ENCODE measurements at regions not wholly inside any gene's neighbourhood (a gene's known extent, or its start where the extent isn't known, plus 50 kb on each side); places are given as distances from the start of the nearest gene placed in this dataset.

- ATAC-seq (no peak), DNase-seq (no peak)
- POLR2A ChIA-PET, result interaction anchor here (0.5 kb wide), 1 partner anchor 92 kb away, joined by 3 read pairs; no protein-coding TSS in a partner anchor
- Mint-ChIP-seq H3K27ac (no peak overlapping the region), H3K4me1 (ENCODE audit: low read depth) (no peaks in the 10 kb centered on the region), H3K36me3 (ENCODE audit: low read depth) (no peaks in the 10 kb centered on the region), H3K27me3 (ENCODE audit: low read depth) (peaks cover 3% of the 10 kb centered on the region), H3K4me3 (no peak overlapping the region), H3K9me3 (ENCODE audit: insufficient read depth) (no peaks in the 10 kb centered on the region)
- CTCF ChIA-PET, result interaction anchor here (0.9 to 3.4 kb wide), 2 partner anchors 74 to 372 kb away, joined by 4 to 15 read pairs; no protein-coding TSS in a partner anchor
These were observed 367.8 kb upstream of the RASGEF1B start for GRCh38 chr4:81839347-81840042.

- Mint-ChIP-seq H3K4me1 (ENCODE audit: low read depth) (no peaks in the 10 kb centered on the region), H3K9me3 (ENCODE audit: insufficient read depth) (no peaks in the 10 kb centered on the region), H3K4me3 (no peak overlapping the region), H3K36me3 (ENCODE audit: low read depth) (no peaks in the 10 kb centered on the region), H3K27ac (no peak overlapping the region), H3K27me3 (ENCODE audit: low read depth) (peaks cover 3% of the 10 kb centered on the region)
- DNase-seq (no peak), ATAC-seq (no peak)
- ChIA-PET POLR2A (no interaction called here), CTCF (interaction anchor here (3.4 kb wide), 1 partner anchor 371 kb away, joined by 15 read pairs; no protein-coding TSS in a partner anchor)
These were observed 366.9 kb upstream of the RASGEF1B start for GRCh38 chr4:81838586-81838985.

- Mint-ChIP-seq H3K27me3 (ENCODE audit: low read depth) (peaks cover 3% of the 10 kb centered on the region), H3K27ac (no peak overlapping the region), H3K4me1 (ENCODE audit: low read depth) (no peaks in the 10 kb centered on the region), H3K9me3 (ENCODE audit: insufficient read depth) (no peaks in the 10 kb centered on the region), H3K36me3 (ENCODE audit: low read depth) (no peaks in the 10 kb centered on the region), H3K4me3 (no peak overlapping the region)
- DNase-seq (no peak), ATAC-seq (no peak)
- ChIA-PET CTCF (interaction anchor here (1.5 to 1.9 kb wide), 2 partner anchors 8 to 369 kb away, joined by 5 to 7 read pairs; no protein-coding TSS in a partner anchor), POLR2A (interaction anchor here (0.7 kb wide), 1 partner anchor 273 kb away, joined by 3 read pairs; no protein-coding TSS in a partner anchor)
These were observed 365.0 kb upstream of the RASGEF1B start for GRCh38 chr4:81836716-81837115.

DNA sequence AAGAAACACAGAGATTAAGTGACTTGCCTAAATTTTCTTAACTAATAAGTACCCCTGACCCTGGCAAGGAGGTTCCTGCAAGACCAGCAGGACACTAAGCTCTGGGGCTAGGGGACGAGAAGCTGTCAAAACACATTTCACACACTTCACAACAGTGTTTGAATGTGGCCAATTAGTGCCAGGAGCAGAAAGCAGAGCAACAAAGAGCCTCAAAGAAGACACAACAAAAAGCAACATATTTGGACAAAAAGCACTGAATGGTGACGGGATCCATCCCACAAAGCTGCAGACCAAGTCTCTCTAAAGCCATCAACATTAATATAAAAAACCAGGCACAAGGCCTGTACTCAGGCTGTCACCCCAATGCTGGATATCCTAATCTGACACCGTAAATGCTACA is 361.9 kb upstream of the RASGEF1B start:
- POLR2A ChIA-PET, result no interaction called here
- Mint-ChIP-seq H3K4me1 (ENCODE audit: low read depth) (no peaks in the 10 kb centered on the region), H3K4me3 (no peak overlapping the region), H3K36me3 (ENCODE audit: low read depth) (no peaks in the 10 kb centered on the region), H3K27ac (no peak overlapping the region), H3K9me3 (ENCODE audit: insufficient read depth) (no peaks in the 10 kb centered on the region), H3K27me3 (ENCODE audit: low read depth) (no peaks in the 10 kb centered on the region)
- CTCF ChIA-PET, result interaction anchor here (1.8 kb wide), 1 partner anchor 366 kb away, joined by 4 read pairs; no protein-coding TSS in a partner anchor
- DNase-seq (no peak), ATAC-seq (no peak)

DNA sequence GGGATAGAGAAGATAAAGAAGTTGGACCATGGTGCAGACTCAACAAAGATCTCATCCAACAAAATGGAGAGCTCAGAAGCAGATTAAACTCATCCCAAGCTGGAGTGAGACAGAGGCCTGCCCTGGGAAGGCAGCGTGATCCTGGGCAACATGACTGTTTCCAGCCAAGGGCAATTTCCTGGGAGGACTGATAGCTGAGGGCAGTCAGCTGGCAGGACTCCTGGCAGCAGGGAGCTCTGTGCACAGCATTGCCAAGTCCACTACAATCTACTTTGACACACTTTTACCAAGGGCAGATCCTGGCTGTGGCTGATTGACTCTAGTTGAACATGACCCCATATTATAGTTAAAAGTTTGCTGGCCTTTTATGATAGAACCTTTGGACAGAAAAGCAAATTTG is 357.3 kb upstream of the RASGEF1B start:
- H3K4me3 Mint-ChIP-seq, result no peak overlapping the region
- H3K27ac Mint-ChIP-seq, result no peak overlapping the region
- peaks cover 6% of the 10 kb centered on the region for H3K4me1 Mint-ChIP-seq (ENCODE audit: low read depth)
- H3K36me3 Mint-ChIP-seq (ENCODE audit: low read depth), result no peaks in the 10 kb centered on the region
- no peaks in the 10 kb centered on the region for H3K9me3 Mint-ChIP-seq (ENCODE audit: insufficient read depth)
- DNase-seq, result no peak
- ChIA-PET CTCF (interaction anchor here (1.0 to 1.3 kb wide), 2 partner anchors 362 to 422 kb away, joined by 3 to 5 read pairs; no protein-coding TSS in a partner anchor), POLR2A (no interaction called here)
- no peaks in the 10 kb centered on the region for H3K27me3 Mint-ChIP-seq (ENCODE audit: low read depth)
- ATAC-seq, result no peak

GRCh38 chr4:81827577-81828202 is 356.0 kb upstream of the RASGEF1B start:
- Mint-ChIP-seq H3K27me3 (ENCODE audit: low read depth) (no peaks in the 10 kb centered on the region), H3K36me3 (ENCODE audit: low read depth) (no peaks in the 10 kb centered on the region), H3K9me3 (ENCODE audit: insufficient read depth) (no peaks in the 10 kb centered on the region), H3K4me3 (no peak overlapping the region), H3K27ac (no peak overlapping the region), H3K4me1 (ENCODE audit: low read depth) (peaks cover 6% of the 10 kb centered on the region)
- POLR2A ChIA-PET, result interaction anchor here (0.7 kb wide), 1 partner anchor 284 kb away, joined by 3 read pairs; no protein-coding TSS in a partner anchor
- ATAC-seq (no peak), DNase-seq (no peak)
- CTCF ChIA-PET, result no interaction called here

DNA sequence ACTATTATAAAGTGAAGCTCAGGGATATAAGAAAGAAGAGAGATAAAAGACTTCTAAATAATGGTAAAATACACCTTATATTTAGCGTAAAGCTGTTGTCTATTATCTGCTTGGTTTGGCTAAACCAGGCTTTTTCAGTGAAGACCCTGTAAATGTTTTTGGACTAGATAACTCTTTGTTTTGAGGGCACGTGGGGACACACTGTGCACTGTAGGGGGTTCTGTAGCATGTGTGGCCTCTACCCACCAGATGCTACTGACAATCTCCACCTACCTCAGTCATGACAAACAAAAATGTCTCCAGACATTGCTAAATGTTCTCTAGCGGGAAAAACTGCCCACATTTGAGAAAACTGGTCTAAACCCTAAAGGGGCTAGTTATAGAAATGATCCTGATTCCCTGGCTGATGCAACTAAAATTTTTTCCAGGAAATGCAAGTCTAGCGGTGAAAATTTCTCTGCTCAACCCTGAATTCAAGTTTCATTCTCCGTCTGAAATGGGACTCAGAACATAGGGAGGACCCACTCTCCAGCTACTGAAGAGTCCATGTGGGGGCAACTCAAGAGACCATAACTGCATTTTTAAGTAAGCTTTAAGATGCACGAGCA is 355.2 kb upstream of the RASGEF1B start:
- DNase-seq, result no peak
- Mint-ChIP-seq H3K27ac (no peak overlapping the region), H3K9me3 (ENCODE audit: insufficient read depth) (no peaks in the 10 kb centered on the region), H3K4me1 (ENCODE audit: low read depth) (peaks cover 6% of the 10 kb centered on the region), H3K36me3 (ENCODE audit: low read depth) (no peaks in the 10 kb centered on the region), H3K4me3 (no peak overlapping the region), H3K27me3 (ENCODE audit: low read depth) (no peaks in the 10 kb centered on the region)
- CTCF ChIA-PET, result no interaction called here
- POLR2A ChIA-PET, result interaction anchor here (0.7 kb wide), 1 partner anchor 283 kb away, joined by 3 read pairs; no protein-coding TSS in a partner anchor
- ATAC-seq, result no peak

- H3K36me3 Mint-ChIP-seq (ENCODE audit: low read depth), result no peaks in the 10 kb centered on the region
- no peak overlapping the region for H3K27ac Mint-ChIP-seq
- no peak overlapping the region for H3K4me3 Mint-ChIP-seq
- CTCF ChIA-PET, result no interaction called here
- no peak for DNase-seq
- no peaks in the 10 kb centered on the region for H3K9me3 Mint-ChIP-seq (ENCODE audit: insufficient read depth)
- no peaks in the 10 kb centered on the region for H3K27me3 Mint-ChIP-seq (ENCODE audit: low read depth)
- no peak for ATAC-seq
- POLR2A ChIA-PET, result no interaction called here
- H3K4me1 Mint-ChIP-seq (ENCODE audit: low read depth), result peaks cover 6% of the 10 kb centered on the region
These were observed 354.6 kb upstream of the RASGEF1B start for GRCh38 chr4:81826335-81826734.

DNA sequence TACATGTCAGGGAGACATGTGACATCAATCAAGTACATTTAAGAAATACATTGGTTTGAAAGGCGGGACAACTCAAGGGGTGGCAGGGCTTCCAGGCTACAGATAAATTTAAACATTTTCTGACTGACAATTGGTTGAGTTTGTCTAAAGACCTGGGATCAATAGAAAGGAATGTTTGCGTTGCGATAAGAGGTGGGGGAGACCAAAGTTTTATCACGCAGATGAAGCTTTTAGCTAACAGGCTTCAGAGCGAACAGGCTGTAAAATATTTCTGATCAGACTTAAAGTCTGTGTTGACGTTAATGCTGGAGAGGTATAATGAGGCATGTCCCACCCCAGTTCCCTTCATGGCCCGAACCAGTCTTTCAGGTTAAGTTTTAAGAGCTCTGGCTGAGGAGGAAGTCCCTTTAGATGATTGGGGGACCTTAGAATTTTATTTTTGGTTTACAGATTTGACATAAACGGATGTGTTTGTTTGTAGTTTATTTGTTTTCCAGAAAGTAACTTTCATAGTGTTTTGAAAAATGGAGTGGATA is 346.7 kb upstream of the RASGEF1B start:
- no peaks in the 10 kb centered on the region for H3K9me3 Mint-ChIP-seq (ENCODE audit: insufficient read depth)
- H3K27me3 Mint-ChIP-seq (ENCODE audit: low read depth), result peaks cover 7% of the 10 kb centered on the region
- DNase-seq (no peak), ATAC-seq (no peak)
- no peak overlapping the region for H3K4me3 Mint-ChIP-seq
- H3K27ac Mint-ChIP-seq, result no peak overlapping the region
- CTCF ChIA-PET, result no interaction called here
- POLR2A ChIA-PET, result no interaction called here
- no peaks in the 10 kb centered on the region for H3K36me3 Mint-ChIP-seq (ENCODE audit: low read depth)
- no peaks in the 10 kb centered on the region for H3K4me1 Mint-ChIP-seq (ENCODE audit: low read depth)

- H3K4me3 Mint-ChIP-seq, result no peak overlapping the region
- ChIA-PET CTCF (no interaction called here), POLR2A (no interaction called here)
- H3K27ac Mint-ChIP-seq, result no peak overlapping the region
- H3K4me1 Mint-ChIP-seq (ENCODE audit: low read depth), result no peaks in the 10 kb centered on the region
- no peak for ATAC-seq
- peaks cover 10% of the 10 kb centered on the region for H3K27me3 Mint-ChIP-seq (ENCODE audit: low read depth)
- DNase-seq, result no peak
- no peaks in the 10 kb centered on the region for H3K36me3 Mint-ChIP-seq (ENCODE audit: low read depth)
- no peaks in the 10 kb centered on the region for H3K9me3 Mint-ChIP-seq (ENCODE audit: insufficient read depth)
These were observed 344.5 kb upstream of the RASGEF1B start for GRCh38 chr4:81816031-81816761.

GRCh38 chr4:81814987-81815541 is 343.4 kb upstream of the RASGEF1B start:
- ATAC-seq, result no peak
- Mint-ChIP-seq H3K9me3 (ENCODE audit: insufficient read depth) (no peaks in the 10 kb centered on the region), H3K27me3 (ENCODE audit: low read depth) (peaks cover 5% of the 10 kb centered on the region), H3K4me1 (ENCODE audit: low read depth) (no peaks in the 10 kb centered on the region), H3K4me3 (no peak overlapping the region), H3K36me3 (ENCODE audit: low read depth) (no peaks in the 10 kb centered on the region), H3K27ac (no peak overlapping the region)
- POLR2A ChIA-PET, result no interaction called here
- CTCF ChIA-PET, result no interaction called here
- DNase-seq, result no peak

Measured in activated CD8-positive, alpha-beta T cell treated with anti-CD3 and anti-CD28 coated beads, Interleukin-2, amount 10 ng/mL, durations not matched to agents 7 days and 5 days (primary cell).